ENCODE measurements at regions not wholly inside any gene's neighbourhood (a gene's known extent, or its start where the extent isn't known, plus 50 kb on each side); places are given as distances from the start of the nearest gene placed in this dataset.

- Histone ChIP-seq H3K27ac (ENCODE audit: low read depth) (no peak overlapping the region), H3K4me3 (no peak overlapping the region), H3F3A (replicated peaks; ENCODE audit: low read depth) (no peaks in the 10 kb centered on the region), H3K27me3 (ENCODE audit: insufficient read depth) (no peaks in the 10 kb centered on the region), H3K9me2 (ENCODE audit: insufficient read depth) (0 out of 2 replicates have a peak, but pooled peaks cover 3% of the 10 kb centered on the region), H3K4me2 (no peak overlapping the region), H3K4me1 (ENCODE audit: insufficient read depth) (peaks cover 12% of the 10 kb centered on the region), H4K20me1 (replicated peaks; ENCODE audit: insufficient read depth) (no peaks in the 10 kb centered on the region), H3K79me2 (replicated peaks; ENCODE audit: insufficient read depth) (no peaks in the 10 kb centered on the region), H2AFZ (no peak overlapping the region), H3K36me3 (ENCODE audit: insufficient read depth) (no peaks in the 10 kb centered on the region)
- no peak for TF ChIP-seq ETS1 (IDR thresholded peaks at IDR 0.05)
- no peak overlapping the region for H3K4me3 Mint-ChIP-seq
- no peak overlapping the region for H3K27ac Mint-ChIP-seq
- peak; percentile 34; the same call in 1 of the 3 replicates for ATAC-seq
- H3K9me3 Mint-ChIP-seq, result no peaks in the 10 kb centered on the region
- H3K27me3 Mint-ChIP-seq (ENCODE audit: insufficient read depth, low read depth, poor library complexity), result peaks cover 3% of the 10 kb centered on the region
- DNase-seq (ENCODE audit: low spot score), result peak; percentile 30
- peaks cover 16% of the 10 kb centered on the region for H3K4me1 Mint-ChIP-seq
- H3K36me3 Mint-ChIP-seq (ENCODE audit: low read depth), result no peaks in the 10 kb centered on the region
These were observed 210.0 kb upstream of the LYZL1 start for GRCh38 chr10:29078919-29079318.

- Mint-ChIP-seq H3K4me3 (no peak overlapping the region), H3K36me3 (ENCODE audit: low read depth) (no peaks in the 10 kb centered on the region), H3K4me1 (peaks cover 16% of the 10 kb centered on the region), H3K9me3 (no peaks in the 10 kb centered on the region), H3K27ac (no peak overlapping the region), H3K27me3 (ENCODE audit: insufficient read depth, low read depth, poor library complexity) (peaks cover 5% of the 10 kb centered on the region)
- Histone ChIP-seq H3K4me1 (ENCODE audit: insufficient read depth) (peaks cover 12% of the 10 kb centered on the region), H3K27me3 (ENCODE audit: insufficient read depth) (no peaks in the 10 kb centered on the region), H4K20me1 (replicated peaks; ENCODE audit: insufficient read depth) (no peaks in the 10 kb centered on the region), H3K27ac (ENCODE audit: low read depth) (no peak overlapping the region), H3K9me2 (ENCODE audit: insufficient read depth) (0 out of 2 replicates have a peak, but pooled peaks cover 10% of the 10 kb centered on the region), H3K79me2 (replicated peaks; ENCODE audit: insufficient read depth) (no peaks in the 10 kb centered on the region), H3K4me3 (no peak overlapping the region), H3K4me2 (no peak overlapping the region), H3K36me3 (ENCODE audit: insufficient read depth) (no peaks in the 10 kb centered on the region), H3F3A (replicated peaks; ENCODE audit: low read depth) (no peaks in the 10 kb centered on the region), H2AFZ (no peak overlapping the region)
- no peak for ATAC-seq
- TF ChIP-seq ETS1 (IDR thresholded peaks at IDR 0.05), result no peak
- TF ChIP-seq REST (IDR thresholded peaks at IDR 0.05; ENCODE audit: unreplicated experiment), result no peak
- TF ChIP-seq CTCF (conservative IDR thresholded peaks at IDR 0.05; ENCODE audit: low read depth in 2 of 2), result no peak
- TF ChIP-seq, protein P1, sequence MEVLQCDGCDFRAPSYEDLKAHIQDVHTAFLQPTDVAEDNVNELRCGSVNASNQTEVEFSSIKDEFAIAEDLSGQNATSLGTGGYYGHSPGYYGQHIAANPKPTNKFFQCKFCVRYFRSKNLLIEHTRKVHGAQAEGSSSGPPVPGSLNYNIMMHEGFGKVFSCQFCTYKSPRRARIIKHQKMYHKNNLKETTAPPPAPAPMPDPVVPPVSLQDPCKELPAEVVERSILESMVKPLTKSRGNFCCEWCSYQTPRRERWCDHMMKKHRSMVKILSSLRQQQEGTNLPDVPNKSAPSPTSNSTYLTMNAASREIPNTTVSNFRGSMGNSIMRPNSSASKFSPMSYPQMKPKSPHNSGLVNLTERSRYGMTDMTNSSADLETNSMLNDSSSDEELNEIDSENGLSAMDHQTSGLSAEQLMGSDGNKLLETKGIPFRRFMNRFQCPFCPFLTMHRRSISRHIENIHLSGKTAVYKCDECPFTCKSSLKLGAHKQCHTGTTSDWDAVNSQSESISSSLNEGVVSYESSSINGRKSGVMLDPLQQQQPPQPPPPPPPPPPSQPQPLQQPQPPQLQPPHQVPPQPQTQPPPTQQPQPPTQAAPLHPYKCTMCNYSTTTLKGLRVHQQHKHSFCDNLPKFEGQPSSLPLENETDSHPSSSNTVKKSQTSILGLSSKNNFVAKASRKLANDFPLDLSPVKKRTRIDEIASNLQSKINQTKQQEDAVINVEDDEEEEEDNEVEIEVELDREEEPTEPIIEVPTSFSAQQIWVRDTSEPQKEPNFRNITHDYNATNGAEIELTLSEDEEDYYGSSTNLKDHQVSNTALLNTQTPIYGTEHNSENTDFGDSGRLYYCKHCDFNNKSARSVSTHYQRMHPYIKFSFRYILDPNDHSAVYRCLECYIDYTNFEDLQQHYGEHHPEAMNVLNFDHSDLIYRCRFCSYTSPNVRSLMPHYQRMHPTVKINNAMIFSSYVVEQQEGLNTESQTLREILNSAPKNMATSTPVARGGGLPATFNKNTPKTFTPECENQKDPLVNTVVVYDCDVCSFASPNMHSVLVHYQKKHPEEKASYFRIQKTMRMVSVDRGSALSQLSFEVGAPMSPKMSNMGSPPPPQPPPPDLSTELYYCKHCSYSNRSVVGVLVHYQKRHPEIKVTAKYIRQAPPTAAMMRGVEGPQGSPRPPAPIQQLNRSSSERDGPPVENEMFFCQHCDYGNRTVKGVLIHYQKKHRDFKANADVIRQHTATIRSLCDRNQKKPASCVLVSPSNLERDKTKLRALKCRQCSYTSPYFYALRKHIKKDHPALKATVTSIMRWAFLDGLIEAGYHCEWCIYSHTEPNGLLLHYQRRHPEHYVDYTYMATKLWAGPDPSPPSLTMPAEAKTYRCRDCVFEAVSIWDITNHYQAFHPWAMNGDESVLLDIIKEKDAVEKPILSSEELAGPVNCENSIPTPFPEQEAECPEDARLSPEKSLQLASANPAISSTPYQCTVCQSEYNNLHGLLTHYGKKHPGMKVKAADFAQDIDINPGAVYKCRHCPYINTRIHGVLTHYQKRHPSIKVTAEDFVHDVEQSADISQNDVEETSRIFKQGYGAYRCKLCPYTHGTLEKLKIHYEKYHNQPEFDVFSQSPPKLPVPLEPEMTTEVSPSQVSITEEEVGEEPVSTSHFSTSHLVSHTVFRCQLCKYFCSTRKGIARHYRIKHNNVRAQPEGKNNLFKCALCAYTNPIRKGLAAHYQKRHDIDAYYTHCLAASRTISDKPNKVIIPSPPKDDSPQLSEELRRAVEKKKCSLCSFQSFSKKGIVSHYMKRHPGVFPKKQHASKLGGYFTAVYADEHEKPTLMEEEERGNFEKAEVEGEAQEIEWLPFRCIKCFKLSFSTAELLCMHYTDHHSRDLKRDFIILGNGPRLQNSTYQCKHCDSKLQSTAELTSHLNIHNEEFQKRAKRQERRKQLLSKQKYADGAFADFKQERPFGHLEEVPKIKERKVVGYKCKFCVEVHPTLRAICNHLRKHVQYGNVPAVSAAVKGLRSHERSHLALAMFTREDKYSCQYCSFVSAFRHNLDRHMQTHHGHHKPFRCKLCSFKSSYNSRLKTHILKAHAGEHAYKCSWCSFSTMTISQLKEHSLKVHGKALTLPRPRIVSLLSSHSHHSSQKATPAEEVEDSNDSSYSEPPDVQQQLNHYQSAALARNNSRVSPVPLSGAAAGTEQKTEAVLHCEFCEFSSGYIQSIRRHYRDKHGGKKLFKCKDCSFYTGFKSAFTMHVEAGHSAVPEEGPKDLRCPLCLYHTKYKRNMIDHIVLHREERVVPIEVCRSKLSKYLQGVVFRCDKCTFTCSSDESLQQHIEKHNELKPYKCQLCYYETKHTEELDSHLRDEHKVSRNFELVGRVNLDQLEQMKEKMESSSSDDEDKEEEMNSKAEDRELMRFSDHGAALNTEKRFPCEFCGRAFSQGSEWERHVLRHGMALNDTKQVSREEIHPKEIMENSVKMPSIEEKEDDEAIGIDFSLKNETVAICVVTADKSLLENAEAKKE (CRISPR knock-in tag; IDR thresholded peaks at IDR 0.05), result no peak
- no peak for DNase-seq (ENCODE audit: low spot score)
These were observed 207.6 kb upstream of the LYZL1 start for GRCh38 chr10:29081231-29081630.

Measured in GM23338 (cell line).